Activated CD8-positive, alpha-beta memory T cell treated with anti-CD3 and anti-CD28 coated beads, Interleukin-2, amount 50 U/mL, for 24 hours (primary cell): ENCODE measurements at regions not wholly inside any gene's neighbourhood (a gene's known extent, or its start where the extent isn't known, plus 50 kb on each side); places are given as distances from the start of the nearest gene placed in this dataset.
"Not testable (repeated sequence)": the region's sequence is repeated elsewhere in the genome, so short reads cannot be mapped to it uniquely, and the experiment has no call there.

ENCODE experiments used
- DNase-seq: peaks from one replicate; pipeline ENCODE4 v3.0.0-alpha.2; 2020; ENCODE audit errors: extremely low read depth

GRCh38 chr13:58989556-58989955, 1174.2 kb downstream of the DIAPH3 start:
- DNase-seq = no peak

GRCh38 chr13:58991826-58992477, 1171.8 kb downstream of the DIAPH3 start:
- DNase-seq = no peak

GRCh38 chr13:58992478-58993042, 1171.2 kb downstream of the DIAPH3 start:
- DNase-seq = no peak

- no peak for DNase-seq
Observed at GRCh38 chr13:58994077-58994476, 1169.7 kb downstream of the DIAPH3 start.

- DNase-seq = no peak
Observed at GRCh38 chr13:58994777-58995176, 1169.0 kb downstream of the DIAPH3 start.

- DNase-seq = no peak
Observed at GRCh38 chr13:58998716-58999115, 1165.0 kb downstream of the DIAPH3 start.

DNA sequence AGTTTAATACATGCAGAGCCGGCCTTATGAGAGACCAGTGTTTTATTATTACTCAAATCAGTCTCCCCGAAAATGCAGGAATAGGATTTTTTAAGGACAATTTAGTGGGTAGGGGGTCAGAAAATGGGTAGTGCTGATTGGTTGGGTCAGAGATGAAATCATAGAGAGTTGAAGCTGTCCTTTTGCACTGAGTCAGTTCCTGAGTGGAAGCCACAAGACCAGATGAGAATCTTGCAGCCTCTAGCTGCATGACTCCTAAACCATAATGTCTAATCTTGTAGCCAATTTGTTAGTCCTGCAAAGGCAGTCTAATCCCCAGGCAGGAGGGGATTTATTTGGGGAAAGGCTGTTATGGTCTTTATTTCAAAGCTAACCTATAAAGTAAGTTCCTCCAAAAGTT, 1163.9 kb downstream of the DIAPH3 start:
- DNase-seq = no peak

DNA sequence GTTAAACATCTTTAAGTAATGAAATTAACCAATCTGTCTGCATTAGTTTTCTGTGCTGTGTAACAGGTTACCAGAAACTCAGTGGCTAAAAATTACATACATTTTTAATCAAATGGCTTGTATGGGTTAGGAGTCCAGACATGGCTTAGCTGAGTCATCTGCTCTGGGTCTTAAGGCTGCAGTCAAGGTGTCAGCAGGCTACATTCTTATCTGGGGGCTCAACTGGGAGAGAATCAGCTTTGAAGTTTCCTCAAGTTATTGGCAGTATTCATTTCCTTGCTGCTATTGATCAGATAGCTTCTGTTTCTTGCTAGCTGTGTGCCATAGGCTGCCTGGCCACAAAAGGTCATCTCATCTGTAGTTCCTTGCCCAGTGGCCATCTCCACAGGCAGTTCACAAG, 1163.0 kb downstream of the DIAPH3 start:
- no peak for DNase-seq

- no peak for DNase-seq
Observed at GRCh38 chr13:59012731-59013130, 1151.0 kb downstream of the DIAPH3 start.

- no peak for DNase-seq
Observed at GRCh38 chr13:59016250-59016649, 1147.5 kb downstream of the DIAPH3 start.

- no peak for DNase-seq
Observed at GRCh38 chr13:59024434-59024833, 1139.3 kb downstream of the DIAPH3 start.

DNA sequence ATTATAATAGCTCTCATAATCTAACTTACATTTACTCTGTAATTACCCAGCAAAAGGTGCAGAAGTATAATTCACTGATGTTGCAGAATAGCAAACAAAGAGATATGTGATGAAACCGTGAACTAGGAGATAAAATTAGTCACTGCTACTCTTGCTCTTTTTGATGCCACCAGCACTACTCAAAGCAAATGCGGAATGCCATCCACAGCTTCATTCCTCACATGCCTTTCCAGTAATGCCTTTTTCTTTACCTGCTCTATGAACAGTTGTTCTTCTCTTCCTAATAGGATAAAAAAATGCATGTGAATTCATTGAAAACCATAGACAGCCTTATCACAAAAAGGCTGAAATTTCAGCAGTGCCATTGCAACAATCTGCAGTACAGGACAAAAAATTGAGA, 1129.5 kb downstream of the DIAPH3 start:
- DNase-seq = no peak

DNA sequence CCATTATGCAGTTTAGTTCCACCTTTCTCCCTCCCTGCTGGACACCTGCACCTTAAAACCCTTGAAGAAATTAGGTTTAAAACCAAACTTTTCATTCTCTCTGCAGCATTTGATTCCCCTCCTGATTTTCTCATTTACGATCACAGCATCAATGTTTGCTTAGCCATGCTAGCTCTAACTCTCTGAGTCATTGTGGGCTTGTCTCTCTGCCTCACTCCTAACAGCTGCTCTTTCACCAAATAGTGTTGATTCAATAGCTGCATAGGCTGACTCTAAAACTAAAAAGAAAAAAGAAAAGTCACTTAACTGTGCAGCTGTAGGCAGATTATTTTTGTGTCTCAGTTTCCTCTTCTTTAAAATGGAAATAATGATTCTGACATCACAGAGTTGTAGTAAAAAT, 1124.9 kb downstream of the DIAPH3 start:
- no peak for DNase-seq

DNA sequence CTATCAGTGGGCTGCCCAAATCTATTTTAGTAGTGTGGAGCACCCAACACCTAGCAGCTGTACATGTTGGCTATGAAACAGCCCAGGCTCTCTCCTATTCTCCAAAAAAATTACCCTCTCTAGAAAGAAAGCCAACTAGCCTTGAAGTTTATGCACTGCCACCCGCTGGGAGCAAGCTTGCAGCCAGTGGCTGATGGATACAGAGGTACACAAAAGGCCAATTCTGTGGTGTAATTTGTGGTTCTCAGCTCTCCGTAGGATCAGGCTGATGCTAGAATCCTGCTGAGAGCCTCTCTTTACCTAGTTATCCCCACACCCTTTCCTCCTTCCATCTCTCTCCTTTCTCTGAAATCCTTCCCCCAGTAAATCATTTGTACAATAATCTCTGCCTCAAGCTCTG, 1120.7 kb downstream of the DIAPH3 start:
- no peak for DNase-seq

DNA sequence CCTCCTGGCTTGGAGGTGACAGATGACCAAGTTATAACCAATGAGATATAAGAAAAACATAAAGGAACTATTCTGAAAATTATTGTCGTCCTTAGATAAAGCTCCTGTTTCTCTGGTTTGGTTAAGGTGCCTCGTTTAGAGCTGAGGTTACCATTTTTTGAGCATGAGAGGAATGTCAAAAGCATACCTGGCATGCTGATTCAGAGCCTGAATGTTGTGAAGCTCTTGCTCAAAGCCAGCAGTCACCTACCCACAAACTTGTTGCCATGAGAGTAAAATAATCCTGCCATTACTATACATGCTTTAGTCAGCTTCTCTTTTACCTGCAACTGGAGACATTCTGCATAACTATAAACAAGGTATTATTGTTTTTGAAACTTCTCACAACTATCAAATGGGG, 1116.2 kb downstream of the DIAPH3 start:
- no peak for DNase-seq

- no peak for DNase-seq
Observed at GRCh38 chr13:59061621-59062020, 1102.1 kb downstream of the DIAPH3 start.

DNA sequence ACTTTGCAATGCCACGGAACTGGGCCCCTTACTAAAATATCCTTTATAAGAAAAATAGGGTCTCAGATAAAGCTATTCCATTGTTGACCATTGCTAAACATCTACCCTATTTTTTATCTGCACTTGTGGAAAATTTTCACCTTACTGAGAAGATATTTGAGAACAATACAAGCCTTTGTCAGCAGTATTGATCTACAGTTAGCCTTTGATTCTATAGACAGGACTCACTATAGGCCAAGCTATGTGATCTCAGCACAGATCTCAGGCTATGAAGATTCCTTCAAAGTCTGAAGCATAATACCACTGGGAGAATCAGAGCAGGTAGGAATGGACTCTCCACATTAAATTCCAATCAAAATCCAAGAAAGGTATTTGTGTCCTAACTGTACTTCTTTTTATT, 1099.7 kb downstream of the DIAPH3 start:
- DNase-seq = no peak

GRCh38 chr13:59076386-59076785, 1087.3 kb downstream of the DIAPH3 start:
- not testable (repeated sequence) for DNase-seq

GRCh38 chr13:59086147-59086546, 1077.6 kb downstream of the DIAPH3 start:
- DNase-seq = no peak

- DNase-seq = no peak
Observed at GRCh38 chr13:59088716-59089115, 1075.0 kb downstream of the DIAPH3 start.

DNA sequence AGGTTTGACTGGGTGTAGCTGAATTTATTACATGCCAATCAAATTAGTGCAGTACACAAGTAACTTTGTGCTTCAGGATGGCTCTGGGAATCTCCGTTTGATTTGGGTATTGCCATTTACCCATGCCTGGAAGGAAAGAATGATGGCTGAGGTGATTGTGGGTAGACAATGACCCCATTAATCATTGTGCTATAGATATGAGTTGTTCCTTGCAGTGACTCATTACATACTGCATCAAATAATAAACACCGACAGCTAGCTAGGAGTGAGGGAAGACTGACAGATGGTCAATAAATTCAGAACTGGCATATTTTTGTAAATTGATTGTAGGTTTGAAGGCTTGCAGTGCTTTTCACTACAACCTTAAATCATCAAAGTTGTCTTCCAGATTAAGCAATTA, 1069.5 kb downstream of the DIAPH3 start:
- no peak for DNase-seq

GRCh38 chr13:59099182-59099974, 1064.3 kb downstream of the DIAPH3 start:
- no peak for DNase-seq
